ENCODE measurements at regions not wholly inside any gene's neighbourhood (a gene's known extent, or its start where the extent isn't known, plus 50 kb on each side); places are given as distances from the start of the nearest gene placed in this dataset.

GRCh38 chr16:31694461-31694860, 166.8 kb downstream of the AHSP start (continued):
- TF ChIP-seq SIRT6 (IDR thresholded peaks at IDR 0.05; ENCODE audit: low read length) = no peak
- TF ChIP-seq KDM4A (IDR thresholded peaks at IDR 0.05; ENCODE audit: low read depth, low read length, severe bottlenecking) = no peak
- TF ChIP-seq CBX8 (IDR thresholded peaks at IDR 0.05; ENCODE audit: borderline replicate concordance, low read depth, low read length) = no peak
- TF ChIP-seq NANOG (IDR thresholded peaks at IDR 0.05; ENCODE audit: insufficient read depth, low read depth, low read length, poor library complexity, severe bottlenecking) = no peak
